ENCODE measurements at regions not wholly inside any gene's neighbourhood (a gene's known extent, or its start where the extent isn't known, plus 50 kb on each side); places are given as distances from the start of the nearest gene placed in this dataset.

GRCh38 chrX:98962996-98963395 is 1447.1 kb downstream of the PCDH19 start:
- H3K9me3 ChIP-seq (ENCODE audit: control insufficient read depth, insufficient read depth, low read depth, low read length) = no peaks in the 10 kb centered on the region
- ChIA-PET POLR2A (no interaction called here), CTCF (interaction anchor here (0.6 kb wide), 1 partner anchor 370 kb away, joined by 5 read pairs; no protein-coding TSS in a partner anchor)
- no peak overlapping the region for H3K4me3 ChIP-seq (ENCODE audit: low read depth, low read length)
- H3K36me3 ChIP-seq (ENCODE audit: control insufficient read depth in 2 of 2, insufficient read depth in 1 of 2, low read length in 2 of 2) = no peaks in the 10 kb centered on the region
- H3K4me1 ChIP-seq (ENCODE audit: control insufficient read depth, insufficient read depth, low read length) = no peaks in the 10 kb centered on the region
- TF ChIP-seq ZNF23 (tag by site-specific recombination; IDR thresholded peaks at IDR 0.05; ENCODE audit: borderline replicate concordance) = no peak
- TF ChIP-seq ZNF302 (tag by site-specific recombination; IDR thresholded peaks at IDR 0.05; ENCODE audit: low read depth) = no peak
- TF ChIP-seq ZFP3 (tag by site-specific recombination; IDR thresholded peaks at IDR 0.05; ENCODE audit: low read depth) = no peak
- TF ChIP-seq ZBTB6 (tag by site-specific recombination; IDR thresholded peaks at IDR 0.05) = no peak
- TF ChIP-seq ZNF266 (tag by site-specific recombination; IDR thresholded peaks at IDR 0.05; ENCODE audit: low read depth) = no peak
- TF ChIP-seq ZBTB48 (tag by site-specific recombination; IDR thresholded peaks at IDR 0.05) = no peak
- no peak for TF ChIP-seq ZNF624 (tag by site-specific recombination; IDR thresholded peaks at IDR 0.05)
- H3K27ac ChIP-seq (ENCODE audit: extremely low read depth, low read depth, low read length) = no peak overlapping the region

- Histone ChIP-seq H3K9me3 (ENCODE audit: control insufficient read depth, insufficient read depth, low read depth, low read length) (peaks cover 3% of the 10 kb centered on the region), H3K36me3 (ENCODE audit: control insufficient read depth in 2 of 2, insufficient read depth in 1 of 2, low read length in 2 of 2) (no peaks in the 10 kb centered on the region), H3K4me3 (ENCODE audit: low read depth, low read length) (no peak overlapping the region), H3K4me1 (ENCODE audit: control insufficient read depth, insufficient read depth, low read length) (no peaks in the 10 kb centered on the region), H3K27ac (ENCODE audit: extremely low read depth, low read depth, low read length) (no peak overlapping the region)
- TF ChIP-seq ZNF626 (tag by site-specific recombination; IDR thresholded peaks at IDR 0.05) (no peak), ZNF48 (tag by site-specific recombination; IDR thresholded peaks at IDR 0.05) (no peak), ZNF529 (tag by site-specific recombination; IDR thresholded peaks at IDR 0.05; ENCODE audit: insufficient replicate concordance) (no peak), ZNF274 (IDR thresholded peaks at IDR 0.05; ENCODE audit: low read length) (no peak), ZNF274 (tag by site-specific recombination; IDR thresholded peaks at IDR 0.05; ENCODE audit: borderline replicate concordance) (no peak), ZNF112 (tag by site-specific recombination; IDR thresholded peaks at IDR 0.05) (no peak), ZNF292 (tag by site-specific recombination; IDR thresholded peaks at IDR 0.05; ENCODE audit: borderline replicate concordance, low read depth) (no peak), ZFP3 (tag by site-specific recombination; IDR thresholded peaks at IDR 0.05; ENCODE audit: low read depth) (no peak), OVOL3 (tag by site-specific recombination; IDR thresholded peaks at IDR 0.05) (no peak), ZFP69B (tag by site-specific recombination; IDR thresholded peaks at IDR 0.05) (no peak), ZNF518A (tag by site-specific recombination; conservative IDR thresholded peaks at IDR 0.05; ENCODE audit: low read depth) (no peak), ZSCAN16 (tag by site-specific recombination; IDR thresholded peaks at IDR 0.05) (no peak), ZNF23 (tag by site-specific recombination; IDR thresholded peaks at IDR 0.05; ENCODE audit: borderline replicate concordance) (no peak), ZNF169 (tag by site-specific recombination; IDR thresholded peaks at IDR 0.05) (no peak), ZNF521 (tag by site-specific recombination; IDR thresholded peaks at IDR 0.05) (no peak), ZBTB1 (tag by site-specific recombination; IDR thresholded peaks at IDR 0.05) (no peak), ZNF433 (tag by site-specific recombination; IDR thresholded peaks at IDR 0.05; ENCODE audit: low read depth) (no peak), MYNN (tag by site-specific recombination; IDR thresholded peaks at IDR 0.05; ENCODE audit: borderline replicate concordance) (no peak), ZNF211 (tag by site-specific recombination; IDR thresholded peaks at IDR 0.05; ENCODE audit: low read depth) (no peak)
- ChIA-PET POLR2A (no interaction called here), CTCF (no interaction called here)
Observed at GRCh38 chrX:98956014-98956413, 1454.1 kb downstream of the PCDH19 start.

Data from HEK293 (cell line).